Inflammatory macrophage treated with lipopolysaccharide for 4 hours (primary cell): ENCODE measurements at regions not wholly inside any gene's neighbourhood (a gene's known extent, or its start where the extent isn't known, plus 50 kb on each side); places are given as distances from the start of the nearest gene placed in this dataset.
A peak's percentile ranks its signal among the peaks of the same experiment; 100 is the strongest.

Experiments used
- DNase-seq: peaks from one replicate; pipeline ENCODE4 v3.0.0-alpha.2; 2020

GRCh38 chr4:123577225-123577906, 180.8 kb downstream of the SPRY1 start:
- no peak for DNase-seq

DNA sequence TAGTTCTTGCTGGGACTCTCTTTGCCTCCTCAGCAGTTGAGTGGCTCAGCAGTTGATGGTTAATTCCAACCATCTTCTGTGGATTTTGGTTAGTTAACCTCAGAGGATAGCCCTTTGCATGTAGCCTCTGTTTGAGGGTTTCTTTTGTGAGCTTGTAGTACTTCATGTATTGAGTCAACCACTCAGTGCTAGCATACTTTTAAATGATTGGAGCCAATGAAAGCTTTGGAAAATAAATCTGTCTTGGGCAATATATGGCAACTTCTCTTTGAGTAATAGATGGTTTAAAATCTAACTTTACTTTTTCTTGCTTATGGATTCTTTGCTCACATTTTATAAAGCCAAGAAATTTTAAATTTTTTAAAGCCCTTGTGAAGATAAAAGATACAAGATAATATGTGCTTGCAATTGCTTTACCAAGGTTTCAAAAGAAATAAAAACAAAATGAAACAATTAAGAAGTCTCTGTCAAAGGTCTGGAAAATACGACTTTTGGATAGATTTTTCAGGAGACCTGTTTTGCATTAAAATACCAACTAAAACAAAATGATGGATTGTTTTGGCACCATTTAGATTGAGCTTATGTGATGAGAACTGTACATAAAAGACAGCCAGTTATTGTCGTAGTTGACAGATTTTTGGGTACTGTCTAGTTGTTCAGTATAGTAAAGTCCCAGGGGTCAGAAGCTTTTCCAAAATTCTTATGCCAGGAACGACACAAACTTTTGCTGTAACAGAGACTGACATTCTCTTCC, 181.9 kb downstream of the SPRY1 start:
- no peak for DNase-seq

DNA sequence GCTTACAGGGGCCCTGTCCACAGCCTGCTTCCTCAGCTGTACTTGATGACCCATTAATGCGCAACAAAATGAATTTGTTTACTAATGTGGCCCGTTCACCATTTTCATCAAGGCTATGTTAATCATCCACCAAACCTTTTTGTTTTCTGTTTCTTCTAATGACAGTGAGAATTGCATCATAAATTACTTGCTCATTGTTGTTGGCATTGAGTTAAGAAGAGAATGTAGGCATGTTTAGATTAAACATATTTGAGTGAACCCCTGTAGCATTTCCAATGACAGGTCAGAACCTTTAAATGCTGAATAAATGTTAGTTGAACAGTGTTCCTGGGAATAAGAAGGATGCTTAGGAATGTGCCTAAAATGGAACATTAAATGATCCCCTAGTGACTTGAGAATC, 183.4 kb downstream of the SPRY1 start:
- no peak for DNase-seq

DNA sequence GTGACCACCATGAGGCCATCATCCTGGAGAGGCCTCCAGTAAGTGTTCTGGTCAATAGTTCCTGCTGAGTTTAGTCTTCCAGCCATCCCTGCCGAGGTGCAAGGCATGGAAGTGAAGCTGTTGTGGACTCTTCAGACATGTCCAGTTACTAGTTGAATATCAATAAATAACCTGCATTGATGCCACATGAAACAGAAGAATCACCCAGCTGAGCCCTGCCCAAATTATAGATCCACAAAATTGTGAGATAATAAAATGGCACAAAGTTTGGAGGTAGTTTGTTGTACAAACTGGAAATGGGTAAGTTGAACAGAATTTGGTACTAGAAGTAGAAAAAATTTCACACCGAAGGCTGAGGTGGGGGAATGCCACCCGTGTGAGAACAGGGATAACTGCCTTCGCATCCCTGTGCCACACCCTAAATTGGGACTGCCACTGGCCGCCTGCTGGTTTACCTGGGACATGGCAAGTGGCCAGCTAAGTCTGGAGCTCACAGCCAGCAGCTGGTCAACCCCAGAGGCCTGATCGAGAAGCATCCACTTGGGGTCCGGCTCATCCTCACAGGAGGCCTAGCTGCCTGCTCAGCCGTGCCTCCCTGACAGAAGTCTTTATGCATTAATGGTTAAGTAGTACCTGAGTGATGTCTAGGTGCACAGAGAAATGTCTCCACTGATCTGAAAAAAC, 184.5 kb downstream of the SPRY1 start:
- DNase-seq: no peak

GRCh38 chr4:123581802-123582201, 185.2 kb downstream of the SPRY1 start:
- DNase-seq: no peak

DNA sequence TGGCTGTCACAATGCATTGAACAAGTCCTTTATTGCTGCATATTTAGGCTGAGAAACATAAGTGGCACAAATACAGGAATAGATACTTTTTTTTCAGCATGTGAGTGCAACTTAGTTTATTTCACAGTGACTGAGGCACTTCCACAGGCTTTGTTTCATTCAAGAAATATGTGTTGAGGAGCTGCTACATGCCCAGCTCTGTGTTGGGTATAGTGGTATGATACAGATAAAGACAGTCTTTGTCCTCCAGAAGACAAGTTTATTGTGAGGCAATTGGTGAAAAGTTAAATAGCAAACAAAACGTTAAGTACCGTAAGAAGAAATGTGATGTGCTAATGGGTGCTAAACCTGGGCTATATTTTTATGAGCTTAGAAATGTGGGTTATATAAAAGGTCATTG, 186.4 kb downstream of the SPRY1 start:
- DNase-seq: no peak

GRCh38 chr4:123585111-123585510, 188.5 kb downstream of the SPRY1 start:
- no peak for DNase-seq

GRCh38 chr4:123587983-123588494, 191.4 kb downstream of the SPRY1 start:
- peak; percentile 68 for DNase-seq

DNA sequence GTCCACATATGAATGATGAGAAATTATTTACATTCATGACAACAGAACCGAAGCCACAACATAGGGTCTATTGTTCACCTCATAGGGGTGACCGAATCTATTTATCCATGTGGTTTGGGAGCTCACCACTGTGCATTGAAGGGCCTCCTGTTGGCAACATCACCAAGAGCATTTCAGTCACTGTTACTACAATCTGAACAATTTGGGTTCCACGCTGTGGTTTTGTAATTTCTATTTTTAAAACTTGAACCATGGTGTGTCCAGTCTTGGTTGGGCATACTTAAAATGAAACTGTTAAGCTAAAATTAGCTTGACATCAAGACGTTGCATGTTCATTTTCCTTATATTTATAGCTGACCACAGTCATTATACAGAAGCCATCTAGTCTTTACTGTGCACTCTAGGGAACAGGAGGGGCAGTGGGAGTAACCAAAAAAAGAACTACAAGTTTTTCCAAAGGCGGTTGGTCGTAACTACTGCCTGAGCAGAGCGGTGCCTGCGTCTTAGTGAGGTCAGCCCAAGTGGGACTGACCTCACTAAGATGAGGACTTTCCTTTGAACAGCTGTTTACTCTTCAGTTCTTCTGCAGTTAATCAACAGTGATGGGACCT, 192.1 kb downstream of the SPRY1 start:
- peak; percentile 61 for DNase-seq

GRCh38 chr4:123589301-123589700, 192.7 kb downstream of the SPRY1 start:
- peak; percentile 86 for DNase-seq

DNA sequence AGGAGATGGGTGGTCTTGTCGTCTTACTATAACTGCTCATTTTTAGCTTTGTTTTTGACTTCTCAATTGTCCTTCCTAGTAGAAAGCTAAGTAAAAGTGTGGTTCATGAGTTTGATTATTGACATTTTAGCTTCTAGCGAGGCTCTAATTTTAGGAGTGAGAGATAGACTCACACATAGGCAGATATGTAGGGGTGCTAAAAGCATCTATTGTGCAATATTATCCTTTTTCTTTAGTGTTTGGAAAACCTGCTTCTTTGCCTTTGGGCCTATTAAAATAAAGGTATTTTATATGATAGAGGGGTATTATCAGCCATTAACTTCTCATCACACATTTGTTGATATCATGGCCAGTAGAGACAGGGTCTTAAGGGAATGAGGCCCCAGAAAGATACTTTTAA, 195.3 kb downstream of the SPRY1 start:
- no peak for DNase-seq

- no peak for DNase-seq
Observed at GRCh38 chr4:123593655-123594054, 197.1 kb downstream of the SPRY1 start.

DNA sequence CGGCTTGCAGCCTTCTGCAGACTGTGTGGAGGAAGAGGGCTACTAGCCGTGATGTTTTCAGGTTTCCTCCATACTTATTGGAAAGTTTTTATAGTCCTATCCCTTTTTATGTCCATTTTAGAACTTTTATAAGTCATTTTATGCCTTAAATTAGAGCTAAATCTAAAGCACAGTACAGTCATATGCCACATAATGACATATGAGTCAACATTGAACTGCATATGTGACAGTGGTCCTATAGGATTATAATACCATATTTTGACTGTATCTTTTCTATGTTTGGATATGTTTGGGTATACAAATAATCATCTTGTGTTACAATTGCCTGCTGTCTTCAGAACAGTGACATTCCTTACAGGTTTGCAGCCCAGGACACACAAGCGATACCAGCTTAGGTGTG, 200.2 kb downstream of the SPRY1 start:
- DNase-seq: no peak

GRCh38 chr4:123597586-123597985, 201.0 kb downstream of the SPRY1 start:
- DNase-seq: no peak

- DNase-seq: peak; percentile 71
Observed at GRCh38 chr4:123598331-123598730, 201.7 kb downstream of the SPRY1 start.

GRCh38 chr4:123599061-123599919, 202.7 kb downstream of the SPRY1 start:
- DNase-seq: peak; percentile 47

- DNase-seq: peak; percentile 88
Observed at GRCh38 chr4:123599920-123600810, 203.6 kb downstream of the SPRY1 start.

GRCh38 chr4:123600987-123601904, 204.7 kb downstream of the SPRY1 start:
- DNase-seq: no peak

GRCh38 chr4:123602007-123602406, 205.4 kb downstream of the SPRY1 start:
- DNase-seq: no peak

GRCh38 chr4:123603165-123603564, 206.6 kb downstream of the SPRY1 start:
- no peak for DNase-seq
